ENCODE measurements at regions not wholly inside any gene's neighbourhood (a gene's known extent, or its start where the extent isn't known, plus 50 kb on each side); places are given as distances from the start of the nearest gene placed in this dataset.

DNA sequence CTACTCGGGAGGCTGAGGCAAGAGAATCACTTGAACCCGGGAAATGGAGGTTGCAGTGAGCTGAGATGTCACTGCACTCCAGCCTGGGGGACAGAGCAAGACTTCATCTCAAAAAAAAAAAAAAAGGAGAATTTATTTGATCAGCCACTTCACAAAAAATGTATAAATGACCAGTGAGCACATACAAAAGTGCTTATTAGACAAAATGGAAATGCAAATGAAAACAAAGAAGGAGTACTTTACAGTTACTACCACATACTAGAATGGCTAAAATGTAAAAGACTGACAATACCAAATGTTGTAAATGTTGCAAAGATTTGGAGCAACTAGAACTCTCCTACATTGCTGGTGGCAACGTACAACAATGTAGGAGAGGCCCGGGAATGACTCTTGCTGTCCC, 241.8 kb upstream of the SOX9 start:
- no peak for DNase-seq

- DNase-seq = no peak
Measured at GRCh38 chr17:71881041-71881440, 239.8 kb upstream of the SOX9 start.

GRCh38 chr17:71881581-71881980, 239.2 kb upstream of the SOX9 start:
- DNase-seq = no peak

DNA sequence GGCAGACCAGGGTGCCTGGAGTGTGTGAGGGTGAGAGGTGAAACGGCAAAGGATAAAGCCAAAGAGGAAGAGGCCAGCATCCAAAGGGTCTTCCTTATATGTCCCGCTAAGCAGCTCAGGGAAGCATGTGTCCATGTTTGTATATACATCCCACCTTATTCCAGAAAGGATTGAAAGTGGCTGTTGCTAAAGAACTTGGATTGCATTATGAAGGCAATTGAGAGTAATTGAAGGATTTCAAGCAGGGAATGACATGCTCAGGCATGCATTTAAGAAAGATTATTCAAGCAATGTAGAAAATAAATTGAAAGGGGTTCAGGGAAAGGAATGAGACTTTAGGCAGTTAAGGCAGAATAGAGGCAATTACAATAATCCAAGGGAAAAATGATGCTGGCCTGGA, 237.6 kb upstream of the SOX9 start:
- no peak for DNase-seq

DNA sequence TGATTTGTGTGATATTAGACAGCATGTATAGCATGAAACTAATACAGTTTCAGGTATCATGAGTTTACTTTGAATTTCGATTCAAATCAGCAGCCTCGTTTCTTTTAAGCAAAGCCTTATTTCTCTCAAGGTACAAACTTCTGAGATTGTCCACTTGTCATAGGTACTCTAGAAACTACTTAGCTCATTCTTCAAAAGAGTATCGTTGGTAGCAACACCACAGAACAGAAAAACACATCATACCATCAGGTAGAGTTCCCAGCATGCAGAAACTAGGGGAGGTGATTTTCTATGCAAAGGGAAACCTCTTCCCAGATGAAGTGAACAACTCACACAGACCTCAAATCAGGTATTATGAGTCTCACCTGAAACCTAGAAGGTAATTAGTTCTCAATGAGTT, 237.0 kb upstream of the SOX9 start:
- DNase-seq = no peak

DNA sequence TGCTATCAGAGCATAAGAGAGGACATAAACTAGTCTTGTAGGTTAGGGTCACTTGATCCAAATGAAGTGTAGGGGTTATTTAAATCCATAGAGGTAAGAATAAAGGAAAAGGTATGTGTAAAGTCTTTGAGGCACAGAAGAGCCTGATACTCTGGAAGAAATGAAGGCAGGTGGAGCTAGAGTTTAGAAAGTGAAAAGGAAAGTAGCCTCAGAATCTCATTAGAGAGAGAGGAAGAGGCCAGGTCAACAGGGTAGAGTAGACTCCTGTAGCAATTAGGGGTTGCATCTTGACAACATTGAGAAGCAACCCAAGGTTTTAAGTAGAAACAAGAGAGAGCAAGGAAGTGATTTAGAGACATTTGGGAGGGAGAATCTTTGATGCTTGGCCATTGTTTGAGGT, 235.2 kb upstream of the SOX9 start:
- DNase-seq = no peak

DNA sequence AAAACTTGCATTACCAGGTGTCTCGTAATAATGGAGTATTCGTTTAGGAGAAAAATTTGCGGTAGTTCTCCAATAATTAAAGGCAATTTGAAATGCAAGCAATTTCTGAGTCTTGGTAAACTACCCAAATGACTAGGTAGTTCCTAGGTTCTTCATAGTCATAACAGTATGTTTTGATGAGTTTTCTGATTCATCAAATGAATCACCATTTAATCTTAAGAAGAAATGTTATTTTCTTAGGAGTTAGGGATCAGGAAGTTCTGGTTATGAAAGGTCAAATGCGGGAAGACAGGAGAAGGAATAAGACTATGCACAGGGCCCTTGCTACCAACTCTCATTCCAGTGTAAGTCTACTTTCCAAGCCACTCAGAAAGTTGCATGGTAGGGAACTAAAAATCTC, 221.5 kb upstream of the SOX9 start:
- DNase-seq = no peak

DNA sequence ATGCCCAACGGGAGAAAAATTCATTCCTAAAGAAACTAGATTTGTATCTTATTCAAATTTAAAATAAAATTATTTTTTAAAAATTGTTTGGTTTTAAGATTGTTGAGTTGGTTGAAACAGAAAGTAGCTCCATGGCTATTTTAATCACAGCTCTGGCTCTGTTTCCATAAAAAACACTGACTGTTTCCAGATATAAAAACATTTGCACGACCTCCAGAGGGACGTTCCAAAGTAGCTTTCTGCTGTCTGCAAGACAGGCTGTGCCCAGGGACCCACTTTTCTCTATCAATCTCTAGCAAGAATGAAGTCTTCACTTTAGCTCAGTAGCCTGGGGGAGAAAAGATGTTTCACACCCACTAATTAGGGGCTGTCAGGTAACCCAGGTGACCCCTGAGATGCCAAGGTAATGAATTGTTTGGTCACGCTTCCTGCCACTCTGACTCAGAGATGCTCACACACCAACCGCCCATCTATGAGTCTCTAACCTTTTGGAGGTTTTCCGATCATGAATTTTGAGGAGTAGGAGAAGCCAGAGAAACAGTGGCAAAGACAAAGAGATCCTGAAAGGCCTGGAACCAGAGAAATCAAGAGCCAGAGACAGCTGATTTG, 220.1 kb upstream of the SOX9 start:
- DNase-seq = no peak

DNA sequence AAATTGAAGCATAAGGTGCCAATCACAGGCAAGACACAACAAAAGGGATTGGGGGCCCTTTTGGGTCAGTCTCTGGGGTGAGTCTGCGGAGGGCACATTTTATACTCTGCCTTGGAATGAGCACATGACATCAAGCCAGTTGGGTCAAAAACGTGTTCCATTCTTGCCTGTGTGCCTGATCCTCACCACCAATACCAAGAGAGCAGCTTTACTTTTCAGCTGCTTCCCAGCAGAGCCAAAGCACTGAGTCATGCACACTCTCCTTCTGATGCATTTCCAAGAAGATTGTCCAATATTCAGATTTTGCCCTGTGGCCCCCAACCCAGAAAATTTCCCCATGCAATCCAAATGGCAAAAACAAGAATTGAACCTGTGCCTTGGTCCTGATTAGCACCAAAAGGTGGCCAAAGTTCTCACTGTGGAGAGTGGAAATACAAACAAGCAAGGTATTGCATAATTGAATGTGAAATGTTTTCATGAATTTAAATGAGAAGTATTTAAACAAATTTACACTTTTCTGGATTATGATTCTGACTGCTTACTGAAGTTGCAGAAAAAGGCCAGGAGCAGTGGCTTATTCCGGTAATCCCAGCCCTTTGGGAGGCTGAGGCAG, 217.8 kb upstream of the SOX9 start:
- DNase-seq = no peak

- no peak for DNase-seq
Measured at GRCh38 chr17:71905376-71906031, 215.3 kb upstream of the SOX9 start.

- DNase-seq = no peak
Measured at GRCh38 chr17:71909155-71909554, 211.7 kb upstream of the SOX9 start.

DNA sequence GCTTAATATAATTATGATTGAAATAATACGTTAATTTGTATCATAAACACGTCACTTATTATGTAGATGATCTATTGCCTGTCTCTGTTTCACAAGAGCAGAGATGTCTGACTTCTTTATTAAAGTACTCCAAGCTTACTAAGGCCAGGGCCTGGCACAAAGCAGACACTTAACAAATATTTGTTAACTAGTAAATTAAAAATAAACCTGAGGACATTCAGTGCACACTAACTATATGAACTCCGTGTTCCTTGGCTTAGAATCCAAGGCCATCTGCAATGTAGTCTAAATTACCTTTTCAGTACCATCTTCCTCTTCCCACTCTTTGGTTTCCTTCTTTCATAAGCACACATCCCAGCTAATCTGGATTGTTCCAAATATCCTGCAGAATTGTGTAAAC, 210.8 kb upstream of the SOX9 start:
- no peak for DNase-seq

GRCh38 chr17:71914042-71914441, 206.8 kb upstream of the SOX9 start:
- no peak for DNase-seq

- DNase-seq = no peak
Measured at GRCh38 chr17:71914812-71915211, 206.0 kb upstream of the SOX9 start.

DNA sequence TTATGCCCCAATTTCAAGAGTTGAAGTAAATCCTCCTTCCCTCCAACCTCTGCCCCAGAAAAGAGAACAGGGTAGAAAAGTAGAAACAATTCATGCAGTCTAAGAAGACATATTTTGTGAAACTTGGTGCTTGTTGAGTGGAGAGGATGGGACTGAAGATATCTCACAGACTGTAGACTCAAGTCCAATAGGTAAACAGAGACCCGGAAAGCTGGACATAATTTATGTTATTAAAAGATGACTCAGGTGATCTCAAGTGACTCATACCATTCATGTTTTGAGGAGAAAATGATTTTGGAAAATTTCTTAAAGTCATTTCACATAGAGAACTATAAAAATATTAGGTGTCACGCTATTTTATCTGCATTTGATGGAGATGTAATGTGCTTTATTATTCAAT, 203.1 kb upstream of the SOX9 start:
- no peak for DNase-seq

DNA sequence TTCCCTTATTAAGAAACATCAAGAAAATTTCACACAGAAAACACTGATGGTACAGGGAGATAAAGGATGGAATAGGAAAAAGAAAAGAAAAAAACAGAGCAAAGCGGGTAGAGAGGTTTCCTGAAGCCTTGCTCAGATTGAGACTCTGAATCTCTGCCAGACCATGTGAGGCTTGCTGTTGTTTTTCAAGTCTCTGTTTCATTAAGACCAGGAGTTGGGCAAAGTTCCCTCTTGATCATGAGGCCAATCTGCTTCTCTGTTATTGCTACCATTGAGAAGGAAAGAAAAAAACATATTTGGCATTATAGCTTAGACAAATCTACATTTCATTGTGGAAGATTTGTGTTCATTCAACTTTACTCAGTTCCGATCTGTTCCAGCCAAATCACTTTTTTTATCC, 201.6 kb upstream of the SOX9 start:
- DNase-seq = peak; percentile 79

- no peak for DNase-seq
Measured at GRCh38 chr17:71919896-71920295, 200.9 kb upstream of the SOX9 start.

- no peak for DNase-seq
Measured at GRCh38 chr17:71921796-71922195, 199.0 kb upstream of the SOX9 start.

DNA sequence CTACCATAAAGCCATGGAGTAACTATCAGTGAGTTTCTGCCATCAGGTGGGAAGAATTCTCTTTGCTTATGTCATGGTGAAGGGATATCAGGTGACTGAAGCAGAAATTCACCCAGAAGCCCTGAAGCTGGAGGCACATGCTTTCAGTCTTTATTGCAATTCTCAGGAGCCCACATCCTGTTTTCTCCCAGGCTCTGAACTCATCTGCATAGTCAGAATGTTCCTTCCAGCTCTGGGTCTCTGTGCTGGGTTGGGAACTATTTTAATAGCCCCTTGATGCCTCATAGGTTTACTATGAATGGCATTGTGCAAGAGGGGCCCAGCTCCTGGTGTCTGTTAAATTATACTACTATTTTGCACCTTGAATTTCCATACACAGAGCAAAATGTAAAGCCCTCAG, 198.4 kb upstream of the SOX9 start:
- no peak for DNase-seq

GRCh38 chr17:71926746-71927398, 193.9 kb upstream of the SOX9 start:
- no peak for DNase-seq

GRCh38 chr17:71933306-71933705, 187.5 kb upstream of the SOX9 start:
- no peak for DNase-seq

DNA sequence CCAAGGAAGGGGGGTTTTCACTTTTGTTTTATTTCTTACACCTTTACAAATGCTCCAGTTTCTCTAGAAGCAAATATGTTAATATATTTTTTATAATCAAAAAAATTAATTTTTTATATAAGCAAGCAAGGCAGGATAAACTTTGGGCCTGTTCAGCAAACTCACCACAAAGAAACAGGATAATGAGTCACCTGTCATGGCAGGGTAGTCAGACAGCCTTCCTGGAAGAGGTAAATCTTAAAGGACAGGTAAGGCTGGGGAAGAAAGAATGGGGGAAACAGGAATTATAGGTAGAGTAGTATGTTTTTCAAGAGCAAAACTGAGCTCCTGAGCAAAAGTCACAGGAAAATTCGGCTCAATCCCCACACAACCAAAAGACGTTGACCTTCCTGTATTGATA, 186.3 kb upstream of the SOX9 start:
- DNase-seq = no peak

GRCh38 chr17:71935341-71935740, 185.5 kb upstream of the SOX9 start:
- no peak for DNase-seq

DNA sequence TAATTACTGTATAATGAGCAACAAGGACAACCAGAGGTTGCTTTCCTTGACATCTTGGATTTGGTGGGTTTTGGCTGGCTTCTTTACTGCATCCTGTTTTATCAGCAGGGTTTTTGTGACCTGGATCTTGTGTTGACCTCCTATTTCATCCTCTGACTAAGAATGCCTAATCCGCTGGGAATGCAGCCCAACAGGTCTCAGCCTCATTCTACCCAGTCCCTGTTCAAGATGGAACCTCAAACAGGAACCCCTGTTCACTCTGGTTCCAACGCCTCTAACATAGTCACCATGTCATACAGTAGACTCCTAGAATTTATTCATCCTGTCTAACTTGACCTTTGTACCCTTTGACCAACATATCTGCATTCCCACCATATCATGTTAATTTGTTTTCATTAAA, 183.8 kb upstream of the SOX9 start:
- no peak for DNase-seq
